GM21723 (cell line): ENCODE measurements at regions not wholly inside any gene's neighbourhood (a gene's known extent, or its start where the extent isn't known, plus 50 kb on each side); places are given as distances from the start of the nearest gene placed in this dataset.

ENCODE experiments used
- ATAC-seq: cut with Tn5 transposase; IDR thresholded peaks from one replicate; pipeline ENCODE4 v1.9.1; 2021; ENCODE audit warnings: mild to moderate bottlenecking, moderate library complexity; ENCODE audit not compliant: unreplicated experiment

DNA sequence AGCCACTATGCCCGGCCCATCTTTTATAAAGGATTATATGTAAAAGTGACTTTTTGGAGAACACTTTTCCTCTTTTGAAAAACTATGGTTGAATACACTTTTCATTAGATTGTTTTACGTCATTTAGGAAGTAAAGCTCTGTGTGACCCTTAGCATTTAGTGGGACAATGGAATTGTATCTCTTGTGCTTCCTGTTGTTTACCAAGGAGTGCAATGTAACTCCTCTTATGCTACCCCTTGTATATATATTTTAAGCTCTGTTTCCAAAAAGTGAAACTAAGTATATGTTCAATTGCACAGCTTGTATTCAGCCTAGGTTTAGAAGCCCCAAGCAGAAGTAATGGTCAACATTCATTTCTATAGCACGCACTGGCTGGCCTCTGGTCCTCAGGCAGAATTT, 183.1 kb upstream of the CITED2 start:
- ATAC-seq, result no peak

DNA sequence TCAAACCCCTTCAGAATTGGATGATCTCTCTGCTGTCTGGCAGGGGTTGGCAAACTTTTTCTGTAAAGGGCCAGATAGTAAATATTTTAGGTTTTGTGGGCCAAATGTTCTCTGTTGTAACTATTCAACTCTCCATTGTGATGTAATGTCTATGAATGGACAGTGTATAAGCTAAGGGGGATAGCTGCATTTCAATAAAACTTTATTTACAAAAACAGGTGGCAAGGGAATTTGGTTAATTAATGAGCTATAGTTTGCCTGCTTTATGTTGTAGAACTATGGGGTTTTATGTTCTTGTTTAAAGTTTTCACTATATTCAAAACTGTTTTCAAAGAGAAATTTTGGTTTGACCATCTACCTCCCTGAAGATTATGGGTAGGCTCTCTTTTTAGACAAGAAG, 182.1 kb upstream of the CITED2 start:
- ATAC-seq, result no peak

DNA sequence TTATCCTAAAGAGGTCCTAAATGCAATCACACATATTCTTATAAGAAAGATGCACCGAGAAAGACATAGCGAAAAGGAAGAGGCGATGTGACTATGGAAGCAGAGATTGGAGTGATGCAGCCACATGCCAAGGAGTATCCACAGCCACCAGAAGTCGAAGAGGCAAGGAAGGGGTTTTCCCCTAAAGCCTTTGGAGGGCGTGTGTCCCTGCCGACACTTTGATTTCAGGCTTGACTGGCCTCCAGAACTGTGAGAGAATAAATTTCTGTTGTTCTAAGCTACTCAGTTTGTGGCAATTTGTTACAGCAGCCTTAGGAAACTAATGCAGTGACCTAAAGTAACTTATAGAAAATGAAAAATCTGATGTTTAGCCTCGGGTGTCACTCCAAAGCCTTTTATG, 179.5 kb upstream of the CITED2 start:
- no peak for ATAC-seq

DNA sequence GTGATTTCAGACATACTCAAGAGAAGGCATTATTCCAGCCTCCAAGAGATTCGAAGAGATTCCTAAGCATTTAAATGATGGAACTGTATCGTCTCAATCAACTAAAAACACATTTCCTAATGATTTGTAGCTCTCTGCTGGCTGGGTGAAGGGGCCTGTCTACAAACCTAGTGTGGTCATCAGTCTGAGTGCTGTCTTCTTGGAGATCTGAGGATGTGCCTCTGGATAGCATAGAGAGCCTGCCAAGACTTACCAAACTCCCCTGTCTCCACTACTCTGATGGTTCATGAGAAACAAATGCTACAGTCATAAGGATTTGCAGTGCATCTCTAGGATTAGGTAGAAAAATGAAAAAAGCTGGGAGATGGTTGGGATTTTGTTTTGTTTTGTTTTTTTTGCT, 176.9 kb upstream of the CITED2 start:
- no peak for ATAC-seq

DNA sequence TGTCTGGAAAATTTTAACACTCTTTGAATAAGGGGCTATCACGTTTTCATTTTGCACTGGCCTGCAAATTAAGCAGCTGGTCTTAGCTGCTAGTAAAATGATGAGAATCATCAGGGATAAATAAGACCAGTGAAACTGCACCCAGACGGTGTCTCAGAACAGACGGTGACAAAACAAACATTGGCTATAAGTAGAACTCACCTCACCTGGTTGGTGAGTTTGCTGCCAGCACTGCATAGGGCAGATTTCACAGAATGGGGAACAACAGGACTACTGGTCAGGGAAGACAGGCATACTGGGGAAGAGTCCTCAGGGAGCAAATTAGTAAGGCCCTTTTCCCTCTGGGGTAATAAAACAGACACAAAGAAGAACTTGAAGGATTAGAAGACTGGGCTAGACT, 175.9 kb upstream of the CITED2 start:
- no peak for ATAC-seq

DNA sequence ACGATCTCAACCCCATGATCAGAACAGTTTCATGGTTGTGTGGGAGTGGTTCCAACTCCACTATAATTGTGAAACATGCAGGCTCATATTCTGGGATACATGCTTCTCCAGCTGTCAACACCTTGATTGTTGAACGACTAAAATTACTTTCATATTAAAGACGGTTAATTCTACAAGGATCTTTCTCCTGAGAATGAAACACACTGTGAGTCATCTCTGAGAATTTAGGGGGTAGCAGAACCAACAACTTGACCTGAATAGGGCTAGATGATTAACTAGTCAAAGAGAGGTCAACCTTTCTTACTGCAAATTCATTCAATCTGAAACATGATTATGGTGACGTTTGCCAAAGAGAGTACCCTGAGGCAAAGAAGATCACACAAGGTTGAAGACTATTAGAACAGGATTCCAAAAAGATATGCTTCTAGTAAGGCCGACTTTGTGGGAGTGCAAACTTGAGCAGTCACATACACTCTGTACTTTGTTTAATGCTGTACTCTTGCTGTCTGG, 175.2 kb upstream of the CITED2 start:
- ATAC-seq, result no peak

DNA sequence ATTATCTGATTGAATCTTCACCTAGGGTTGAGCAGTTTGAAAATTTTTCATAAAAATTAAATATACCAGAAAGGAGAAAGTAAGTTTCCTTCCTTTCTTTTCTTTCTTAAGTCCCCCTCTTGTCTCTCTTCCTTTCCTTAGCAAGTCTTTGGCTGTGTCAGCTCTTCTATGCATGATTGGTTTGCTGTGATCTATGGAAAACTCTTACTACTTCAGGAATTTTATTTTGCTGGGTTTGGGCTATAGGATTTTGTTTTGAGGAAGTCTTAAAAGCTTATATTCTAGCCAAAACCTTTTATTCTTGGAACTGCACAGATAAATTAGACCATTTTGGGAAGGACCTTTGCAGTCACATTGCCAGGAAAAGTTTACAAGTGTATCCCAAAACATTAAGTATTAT, 173.4 kb upstream of the CITED2 start:
- no peak for ATAC-seq

DNA sequence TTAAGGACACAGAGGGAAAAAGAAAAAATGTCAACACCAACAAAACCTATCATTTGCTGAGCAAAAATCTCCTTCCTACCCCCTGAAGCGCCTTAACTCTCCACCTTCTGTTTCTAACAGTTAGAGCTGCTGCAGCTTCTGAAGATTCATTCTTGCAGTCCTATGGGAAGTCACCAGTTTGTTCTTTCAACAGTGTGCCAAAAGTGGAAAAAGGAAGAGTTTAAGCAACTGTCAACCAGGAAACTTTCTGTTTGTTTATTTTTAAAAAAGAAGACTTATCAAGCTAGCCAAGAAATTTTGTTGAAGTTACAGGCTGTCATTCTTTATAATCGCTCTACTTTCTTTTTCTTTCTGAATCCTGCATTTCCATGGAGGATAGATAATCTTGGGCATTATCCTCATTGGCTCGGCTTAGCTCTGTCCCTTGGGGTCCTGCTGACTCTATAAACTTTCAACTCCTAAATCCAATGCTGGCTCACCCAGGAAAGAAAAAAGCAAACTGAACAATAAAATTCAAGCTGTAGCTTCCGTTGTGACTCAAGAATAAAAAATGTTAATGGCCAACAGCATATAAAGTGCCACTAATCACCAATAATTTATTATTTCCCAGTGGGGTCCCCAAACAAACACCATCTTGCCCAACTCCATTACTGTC, 172.8 kb upstream of the CITED2 start:
- ATAC-seq, result no peak

DNA sequence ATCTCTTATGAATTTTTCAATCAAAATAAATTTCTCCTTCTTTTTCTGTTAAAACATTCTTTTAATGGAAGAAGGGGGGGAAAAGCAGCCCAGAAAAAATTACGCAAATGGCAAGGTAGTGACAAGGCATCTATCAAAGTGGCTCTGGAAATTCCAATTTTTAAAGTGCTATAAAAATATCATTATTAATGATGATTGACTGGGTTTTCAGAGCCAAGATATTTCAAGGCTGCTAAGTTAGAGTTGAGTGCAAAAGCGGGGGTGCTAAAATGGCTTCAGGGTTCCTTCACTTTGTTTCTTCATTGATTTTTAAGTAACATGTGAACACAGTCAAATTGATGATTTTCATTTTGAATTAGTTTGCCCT, 171.6 kb upstream of the CITED2 start:
- ATAC-seq, result no peak

DNA sequence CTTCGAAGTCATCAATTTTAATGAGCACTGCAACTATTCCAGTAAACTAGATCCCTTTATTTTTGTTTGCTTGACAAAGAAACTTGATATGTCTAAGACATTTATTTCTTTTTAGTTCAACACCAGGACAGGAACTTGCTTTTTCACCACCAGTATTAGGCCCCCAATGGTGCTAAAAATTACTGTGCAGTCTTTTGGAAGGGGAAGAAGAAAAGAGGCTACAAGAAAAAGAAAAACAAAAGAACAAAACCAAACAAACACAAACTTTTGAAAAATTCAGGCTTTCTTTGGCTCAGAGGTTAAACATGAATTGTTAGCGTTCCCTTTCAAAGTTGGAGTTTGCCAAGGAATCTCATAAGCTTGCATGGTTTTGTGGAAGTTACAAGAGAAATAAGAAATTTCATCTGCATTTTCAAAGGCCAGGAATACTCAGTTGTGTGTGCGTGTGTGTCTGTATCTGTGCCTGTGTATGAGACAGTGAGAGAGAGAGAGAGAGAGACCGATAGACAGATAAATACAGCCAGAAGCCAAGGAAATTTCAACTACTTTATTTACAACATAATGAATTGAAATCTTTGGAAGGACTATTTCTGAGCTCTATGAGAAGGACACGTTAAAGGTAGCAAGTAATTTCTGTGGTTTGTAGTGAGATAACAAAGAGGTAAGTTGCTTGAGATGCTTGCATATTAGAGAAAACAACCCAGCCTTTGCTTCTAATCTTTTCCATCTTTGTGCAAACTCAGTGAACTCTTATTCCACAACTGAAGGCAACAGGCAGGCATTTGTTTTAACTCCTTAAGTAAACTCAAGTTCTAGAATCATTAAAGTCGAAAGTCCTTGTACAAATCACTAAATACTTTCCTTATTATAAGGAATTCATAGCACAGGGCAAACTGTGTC, 171.0 kb upstream of the CITED2 start:
- no peak for ATAC-seq

DNA sequence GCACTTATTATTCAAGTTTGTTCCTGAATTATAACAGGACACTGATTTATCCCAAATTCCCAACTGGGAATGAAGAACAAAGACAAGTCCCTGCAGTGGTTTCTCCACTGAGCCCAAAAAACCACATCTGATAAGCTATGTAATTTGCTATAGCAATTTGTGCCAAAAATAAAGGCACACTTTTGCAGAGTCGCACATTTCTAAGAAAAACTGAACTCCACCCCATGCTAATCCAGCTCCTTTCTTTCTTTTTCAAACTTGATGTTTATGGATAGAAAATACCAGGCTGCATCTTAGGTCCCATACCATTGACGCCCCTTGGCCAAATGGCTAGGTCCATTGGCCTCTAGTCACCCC, 170.2 kb upstream of the CITED2 start:
- no peak for ATAC-seq

DNA sequence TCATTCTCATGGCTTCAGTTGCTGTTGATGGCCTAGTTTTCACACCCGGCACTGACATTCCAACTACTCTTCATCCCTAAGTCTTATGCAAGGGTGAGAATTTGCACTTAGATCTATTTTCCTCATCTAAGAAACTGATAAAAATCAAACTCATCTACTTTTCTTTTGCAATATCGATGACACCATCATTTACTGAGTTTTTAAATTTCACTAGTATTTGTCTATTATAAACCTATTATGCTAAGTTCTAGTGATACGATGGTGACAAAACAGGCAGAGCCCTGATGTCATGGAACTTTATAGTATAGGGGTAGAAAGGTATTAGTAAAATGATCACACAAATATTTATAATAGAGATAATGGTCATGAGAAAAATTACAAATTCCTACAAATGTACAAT, 167.9 kb upstream of the CITED2 start:
- no peak for ATAC-seq

DNA sequence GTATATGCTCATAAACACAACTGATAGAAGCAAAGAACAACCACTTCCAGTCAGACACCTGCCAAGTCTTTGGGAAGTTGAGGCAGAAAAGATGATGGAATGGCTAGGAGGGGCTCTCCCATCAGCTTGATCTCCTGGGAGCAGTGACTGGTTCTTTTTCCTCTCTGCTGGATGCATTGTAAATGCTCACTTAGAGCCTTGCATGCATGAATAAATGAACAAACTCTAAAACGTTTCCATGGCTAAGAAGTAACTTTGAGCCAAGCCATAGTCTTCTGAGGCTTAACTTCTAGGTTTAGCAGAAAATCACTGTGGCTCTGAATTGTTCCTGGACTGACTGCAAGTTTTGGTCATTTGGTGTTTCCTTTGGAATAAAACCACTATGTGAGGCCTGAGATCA, 166.4 kb upstream of the CITED2 start:
- ATAC-seq, result no peak

DNA sequence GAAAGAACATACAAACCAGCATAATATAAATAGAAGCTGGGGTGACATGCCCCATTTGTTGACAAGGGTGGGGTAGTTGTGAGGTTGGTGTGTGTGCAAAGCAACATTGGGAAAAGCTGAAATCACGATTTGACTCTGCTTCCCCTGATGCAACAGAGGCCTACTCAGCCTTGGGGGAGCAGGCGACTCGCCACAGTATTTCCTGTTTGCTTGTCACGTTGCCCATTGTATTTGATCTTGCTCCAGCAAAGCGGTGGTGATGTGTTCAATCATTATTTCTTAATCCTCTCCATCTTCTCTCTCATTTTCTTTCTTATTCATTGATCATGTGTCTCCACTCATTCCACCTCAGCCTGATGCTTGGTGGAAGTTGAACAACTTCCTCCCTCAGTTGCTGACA, 165.8 kb upstream of the CITED2 start:
- ATAC-seq, result peak; percentile 72

DNA sequence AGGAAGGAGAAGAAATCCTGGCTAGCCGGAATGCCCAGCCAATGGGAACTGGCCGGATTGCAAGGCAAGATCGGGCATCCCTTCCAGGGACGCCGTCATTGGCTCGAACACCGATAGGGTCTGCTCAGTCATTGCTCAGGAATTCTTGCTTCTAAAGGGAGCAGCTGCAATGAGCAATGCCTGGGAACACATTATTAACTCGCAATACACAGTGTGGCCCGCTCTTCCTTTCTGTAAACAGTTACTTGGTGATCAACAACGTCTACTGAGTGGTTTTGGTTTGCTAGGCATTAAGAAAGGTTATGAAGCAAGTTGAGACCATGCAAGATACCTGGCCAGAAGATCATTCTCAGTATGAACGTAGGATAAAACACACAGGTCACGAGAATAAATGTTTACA, 165.4 kb upstream of the CITED2 start:
- no peak for ATAC-seq

DNA sequence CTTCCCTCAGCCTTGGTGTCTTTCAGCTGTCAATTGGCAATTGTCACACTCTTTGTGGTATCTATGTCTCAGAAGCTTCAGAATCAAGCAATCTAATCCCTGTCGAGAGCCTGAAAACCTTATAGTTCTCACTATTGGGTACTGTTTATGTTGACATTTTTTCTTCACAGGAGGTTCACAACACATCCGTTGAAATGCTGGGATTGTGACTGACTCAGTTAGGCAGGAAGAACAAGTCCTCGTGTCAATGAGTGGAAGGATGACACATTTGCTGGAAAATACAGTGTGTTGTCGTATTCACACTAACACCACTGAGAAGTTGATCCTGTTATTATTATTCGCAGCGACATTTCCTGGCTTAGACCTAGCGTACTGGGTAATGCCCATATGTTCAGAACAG, 163.9 kb upstream of the CITED2 start:
- ATAC-seq, result no peak

DNA sequence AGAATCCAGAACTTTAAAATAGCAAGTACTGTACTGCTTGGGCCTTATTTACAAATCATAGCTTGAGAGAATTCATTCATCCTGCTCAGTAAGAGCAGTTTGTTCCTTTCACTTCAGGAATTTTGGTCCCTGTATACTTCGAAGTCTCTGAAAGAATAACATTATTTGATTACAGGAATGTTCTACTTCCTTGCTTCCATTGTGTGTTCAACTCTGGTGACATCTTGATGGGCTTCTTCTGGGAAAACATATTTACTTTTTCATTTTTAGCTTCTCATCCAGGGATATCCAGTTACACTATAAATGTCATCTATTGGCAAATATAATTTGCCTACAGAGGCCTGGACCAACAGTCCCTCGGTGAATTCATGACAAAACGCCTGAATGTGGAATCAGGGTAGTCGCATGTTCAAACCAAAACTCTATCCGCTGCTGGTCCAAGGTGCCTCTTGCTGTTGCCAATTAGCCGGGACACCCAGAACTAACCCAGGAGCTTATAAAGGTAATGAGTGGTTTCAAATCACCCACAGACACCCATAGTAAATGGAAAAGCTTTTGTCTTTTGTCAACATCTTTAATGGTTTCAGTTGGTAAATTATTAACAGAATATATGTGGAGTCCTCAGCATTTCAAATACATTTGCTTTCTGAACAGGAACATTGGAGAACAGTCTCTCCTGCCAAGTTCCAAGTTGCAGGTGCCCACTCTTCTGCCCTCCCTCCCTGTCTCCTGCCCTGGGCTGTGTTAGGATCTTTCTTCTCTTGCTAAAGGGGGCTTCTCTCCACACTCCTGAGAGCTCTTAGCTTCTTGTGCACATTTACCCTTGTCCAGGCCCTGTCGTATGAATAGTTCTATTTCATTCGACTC, 162.5 kb upstream of the CITED2 start:
- no peak for ATAC-seq

DNA sequence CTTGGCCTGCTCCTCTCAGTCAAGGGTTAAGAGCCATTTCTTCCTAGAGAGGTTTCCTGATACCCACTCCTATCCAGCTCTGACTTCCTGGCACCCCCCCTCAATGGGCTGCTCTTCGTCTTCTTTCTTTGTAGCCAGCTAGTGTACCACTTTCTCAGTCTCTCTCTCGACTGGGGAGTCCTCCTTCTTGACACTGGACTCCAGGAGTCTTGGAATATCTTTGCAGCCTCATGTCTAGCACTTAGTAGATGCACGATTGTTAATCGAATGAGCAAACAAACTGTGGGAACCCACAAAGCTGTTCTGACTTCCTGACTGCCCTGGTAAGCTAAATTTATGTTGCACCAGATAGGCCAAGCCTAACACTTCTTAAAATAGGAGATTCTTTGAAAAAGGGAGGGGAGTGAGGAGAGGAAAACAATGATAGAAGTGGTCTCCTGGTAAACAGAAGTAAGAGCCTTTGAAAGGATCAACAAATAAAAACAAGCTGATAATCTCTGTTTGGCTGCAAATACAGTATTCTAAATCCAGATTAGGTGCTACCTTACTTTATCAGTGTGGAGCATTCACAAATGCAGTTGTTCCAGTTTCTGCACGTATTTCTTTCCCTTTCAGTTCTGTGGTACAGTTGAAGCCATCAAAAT, 160.1 kb upstream of the CITED2 start:
- ATAC-seq, result peak; percentile 62

DNA sequence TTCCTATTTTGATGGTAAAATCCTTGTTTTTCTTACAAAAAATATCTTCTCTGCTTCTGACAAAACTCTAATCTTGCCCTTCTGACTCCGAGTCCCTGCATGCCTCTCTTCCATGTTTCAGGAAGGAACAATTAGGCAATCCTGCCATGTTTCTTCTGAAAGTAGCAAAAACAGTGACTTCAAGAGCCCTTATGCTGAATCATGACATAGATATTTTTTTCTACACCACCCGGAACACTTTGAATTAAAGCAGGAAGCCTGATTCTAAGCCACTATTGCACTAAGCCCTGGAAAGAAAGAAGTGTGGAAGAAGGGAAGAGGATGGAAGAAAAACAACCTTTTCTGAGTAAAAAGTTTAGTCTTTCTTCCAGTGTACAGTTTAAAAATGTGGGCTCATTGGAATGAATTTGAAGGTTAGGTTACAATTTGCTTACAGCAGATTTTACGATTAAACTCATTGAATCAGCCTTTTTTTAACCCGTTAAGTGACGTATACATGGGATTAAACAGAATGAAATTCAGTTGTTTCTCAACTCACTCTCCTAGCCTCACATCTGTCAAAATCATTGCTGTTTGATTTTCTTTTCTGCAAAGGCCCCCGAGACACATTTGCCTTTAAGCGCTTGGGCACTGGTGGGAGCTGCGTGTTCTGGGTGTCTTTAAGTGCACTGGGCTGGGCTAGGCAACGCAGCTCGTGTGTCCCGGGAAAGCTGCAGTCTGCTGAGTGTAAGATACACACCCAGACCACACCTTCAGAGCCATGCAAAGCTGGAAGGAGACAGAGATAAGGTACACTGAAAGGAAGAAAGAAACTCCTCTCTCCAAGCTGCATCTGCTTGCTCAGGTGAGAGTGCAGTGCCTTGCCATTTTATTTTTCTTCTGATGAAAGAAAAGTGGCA, 159.4 kb upstream of the CITED2 start:
- peak; percentile 19 for ATAC-seq

DNA sequence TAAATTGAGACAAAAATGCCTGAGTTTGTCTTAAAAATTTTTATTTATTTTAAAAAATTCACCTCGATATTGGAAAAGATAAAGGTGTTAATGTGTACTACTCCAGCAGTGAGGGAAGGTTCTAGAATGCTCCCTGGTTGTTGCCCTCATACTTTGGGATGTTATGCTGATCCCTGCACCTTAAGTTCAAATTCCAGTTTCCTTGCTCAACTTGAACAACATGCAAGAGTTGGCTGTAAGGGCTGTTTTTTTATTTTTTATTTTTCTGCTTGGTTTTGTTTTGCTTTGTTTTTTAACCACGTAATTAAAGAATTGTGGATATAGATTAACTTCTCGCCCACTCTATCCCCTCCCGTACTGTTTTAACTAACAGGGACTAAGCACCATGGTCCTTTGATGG, 158.7 kb upstream of the CITED2 start:
- ATAC-seq, result no peak
